ENCODE measurements at regions not wholly inside any gene's neighbourhood (a gene's known extent, or its start where the extent isn't known, plus 50 kb on each side); places are given as distances from the start of the nearest gene placed in this dataset.

- H3K9ac ChIP-seq (ENCODE audit: insufficient read depth, low read depth, low read length) = no peak overlapping the region
- WGBS (ENCODE audit: low lambda C conversion rate) = 0% methylated on average over 2 of the region's 2 CpGs
- ATAC-seq (peak; percentile 82), FAIRE-seq (peak; percentile 37), DNase-seq (ENCODE audit: low spot score) (peak; percentile 33)
- no peak overlapping the region for H2AFZ ChIP-seq (ENCODE audit: low read length)
- no peak overlapping the region for H3K27ac ChIP-seq (ENCODE audit: extremely low read length, insufficient read depth, low read length)
- ChIA-PET POLR2A (no interaction called here), CTCF (ENCODE audit: low intra/inter-chr PET ratio, low total read pairs) (interaction anchor here (2.2 kb wide), 1 partner anchor 420 kb away, joined by 7 read pairs; no protein-coding TSS in a partner anchor)
- no peaks in the 10 kb centered on the region for H3K4me1 ChIP-seq (ENCODE audit: insufficient read depth, low read length)
- H3K9me3 ChIP-seq (ENCODE audit: low read length) = no peaks in the 10 kb centered on the region
- H3K36me3 ChIP-seq (replicated peaks in 1 of 2; ENCODE audit: control insufficient read depth in 1 of 2, insufficient read depth in 2 of 2, low read length in 2 of 2) = no peaks in the 10 kb centered on the region
- no peaks in the 10 kb centered on the region for H3K27me3 ChIP-seq (ENCODE audit: control insufficient read depth in 1 of 2, insufficient read depth in 2 of 2, low read length in 2 of 2)
- in situ Hi-C loops (cut with HindIII; ENCODE audit: extremely low pct_ligation_motif_present, low pct_unique_long_range_greater_than_20kb) (loop anchor here (5.0 kb wide), 1 partner anchor 428 kb away; no protein-coding TSS in a partner anchor), intact Hi-C loops (cut with micrococcal nuclease; ENCODE audit: unreplicated experiment) (loop anchor here (1.0 kb wide), 2 partner anchors 420 to 428 kb away; no protein-coding TSS in a partner anchor)
- no TSS peak for BruUV-seq (replicated peaks)
- no peak overlapping the region for H3K4me2 ChIP-seq (ENCODE audit: low read depth, low read length)
- H4K20me1 ChIP-seq (ENCODE audit: insufficient read depth, low read length) = no peaks in the 10 kb centered on the region
- no peak overlapping the region for H3K4me3 ChIP-seq (replicated peaks in 1 of 3; ENCODE audit: insufficient read depth in 1 of 3, low read depth in 2 of 3, low read length in 3 of 3)
- H3K79me2 ChIP-seq (ENCODE audit: insufficient read depth, low read length) = no peaks in the 10 kb centered on the region
- no peak for TF ChIP-seq ZSCAN22 (CRISPR knock-in tag; IDR thresholded peaks at IDR 0.05)
- no peak for TF ChIP-seq ARID3A (IDR thresholded peaks at IDR 0.05; ENCODE audit: low read depth, low read length)
- TF ChIP-seq ZKSCAN1 (IDR thresholded peaks at IDR 0.05; ENCODE audit: low read length) = no peak
- no peak for TF ChIP-seq RXRA (CRISPR knock-in tag; IDR thresholded peaks at IDR 0.05)
- TF ChIP-seq GRHL1 (CRISPR knock-in tag; conservative IDR thresholded peaks at IDR 0.05) = no peak
- TF ChIP-seq ZNF615 (CRISPR knock-in tag; IDR thresholded peaks at IDR 0.05; ENCODE audit: borderline replicate concordance) = no peak
- TF ChIP-seq ZNF296 (CRISPR knock-in tag; conservative IDR thresholded peaks at IDR 0.05) = no peak
- no peak for TF ChIP-seq ZNF383 (CRISPR knock-in tag; IDR thresholded peaks at IDR 0.05; ENCODE audit: borderline replicate concordance)
- TF ChIP-seq ZNF460 (CRISPR knock-in tag; IDR thresholded peaks at IDR 0.05; ENCODE audit: borderline replicate concordance) = no peak
- no peak for TF ChIP-seq ZNF768 (CRISPR knock-in tag; IDR thresholded peaks at IDR 0.05)
- TF ChIP-seq SIX4 (CRISPR knock-in tag; IDR thresholded peaks at IDR 0.05) = no peak
- no peak for TF ChIP-seq HIC2 (CRISPR knock-in tag; IDR thresholded peaks at IDR 0.05; ENCODE audit: low read depth)
- TF ChIP-seq ZFP82 (CRISPR knock-in tag; IDR thresholded peaks at IDR 0.05; ENCODE audit: borderline replicate concordance) = no peak
- no peak for TF ChIP-seq CEBPZ (IDR thresholded peaks at IDR 0.05; ENCODE audit: low read length)
- TF ChIP-seq ATF6 (CRISPR knock-in tag; conservative IDR thresholded peaks at IDR 0.05) = no peak
Measured at GRCh38 chr18:53698907-53699306, 525.6 kb downstream of the MBD2 start.

Measured in HepG2 (cell line).